A549 (cell line): ENCODE measurements at regions not wholly inside any gene's neighbourhood (a gene's known extent, or its start where the extent isn't known, plus 50 kb on each side); places are given as distances from the start of the nearest gene placed in this dataset.

ENCODE experiments used
- ATAC-seq, 2 experiments: fragments of 200-7000 bp in 1 of 2; fragments of >200 bp in 1 of 2; cut with Nextera tagmentation in 1 of 2; cut with Tn5 transposase in 1 of 2; 3 replicates each; pipeline versions ENCODE4 v1.8.0 to v1.9.1; 2018 to 2020; ENCODE audit warnings: mild to moderate bottlenecking in 1 of 2, moderate library complexity in 1 of 2
- CTCF ChIA-PET: fragments of 300-600 bp; sonication (Branson Sonifier 250); formaldehyde crosslinking; extraction: SDS; loops from one replicate; lab custom pipeline; 2021; ENCODE audit warnings: antibody characterized with exemption, inconsistent platforms; lab: Yijun Ruan, JAX
- POLR2A ChIA-PET: fragments of 350-600 bp; formaldehyde crosslinking; extraction: SDS; loops from one replicate; lab custom pipeline; 2021; ENCODE audit warnings: antibody characterized with exemption, inconsistent platforms; lab: Yijun Ruan, JAX
- DNase-seq, 2 experiments: peaks; one replicate each; pipeline versions ENCODE4 v3.0.0 to v3.0.0-alpha.2; 2011 to 2016; ENCODE audit warnings: low read depth in 1 of 2, low spot score in 1 of 2
- FAIRE-seq: peaks from 2 replicates; lab custom pipeline; 2011; peaks lifted over from hg19 to GRCh38; lab: Jason Lieb, UNC
- H3K27ac ChIP-seq, 2 experiments: fragments of >200 bp; sonication (Bioruptor Twin); formaldehyde crosslinking; 3 replicates each; pipeline ENCODE4 v1.5.1; 2016 to 2017
- H3K4me1 ChIP-seq: fragments of >200 bp; sonication (Bioruptor Twin); formaldehyde crosslinking; 3 replicates; pipeline ENCODE4 v1.6.1; 2016
- H3K4me2 ChIP-seq: fragments of >200 bp; sonication (Bioruptor Twin); formaldehyde crosslinking; 3 replicates; pipeline ENCODE4 v1.6.1; 2016
- H3K4me3 ChIP-seq: fragments of >200 bp; sonication (Bioruptor Twin); formaldehyde crosslinking; 3 replicates; pipeline ENCODE4 v1.5.1; 2016
- H3K9me3 ChIP-seq: fragments of >200 bp; sonication (Bioruptor Twin); formaldehyde crosslinking; 3 replicates; pipeline ENCODE4 v1.6.1; 2016
- CHD2 ChIP-seq: fragments of 150-350 bp; IDR thresholded peaks from 2 replicates; pipeline ENCODE4 v1.6.1; 2014; ENCODE audit warnings: low read length; ENCODE audit not compliant: partially characterized antibody
- E2F6 ChIP-seq: IDR thresholded peaks from 2 replicates; pipeline ENCODE4 v1.6.1; 2012; ENCODE audit warnings: low read depth, borderline replicate concordance
- FOSL2 ChIP-seq, 2 experiments: fragments of 450-650 bp in 1 of 2; fragments of >200 bp in 1 of 2; sonication (Bioruptor Twin) in 1 of 2; formaldehyde crosslinking; IDR thresholded peaks; 2 replicates each; pipeline versions ENCODE4 v1.5.0 to v1.6.1; 2016 to 2020; ENCODE audit warnings: mild to moderate bottlenecking in 1 of 2, moderate library complexity in 1 of 2
- HOXB13 ChIP-seq: fragments of 250-450 bp; sonication (Bioruptor Pico); IDR thresholded peaks from 2 replicates; pipeline ENCODE4 v1.5.0; 2020; ENCODE audit warnings: low read depth, mild to moderate bottlenecking, moderate library complexity
- JUNB ChIP-seq: fragments of >200 bp; sonication (Bioruptor Twin); formaldehyde crosslinking; IDR thresholded peaks from 2 replicates; pipeline ENCODE4 v1.6.1; 2016
- KDM1A ChIP-seq: fragments of 200-600 bp; sonication (generic); IDR thresholded peaks from 2 replicates; pipeline ENCODE4 v1.6.1; 2016; ENCODE audit warnings: low read depth, mild to moderate bottlenecking
- PBX3 ChIP-seq: IDR thresholded peaks from 2 replicates; pipeline ENCODE4 v1.6.1; 2012
- POLR2AphosphoS2 ChIP-seq: conservative IDR thresholded peaks from 2 replicates; pipeline ENCODE4 v1.6.1; 2012; ENCODE audit warnings: low read length, improper control_type of control experiment, inconsistent platforms
- RAD21 ChIP-seq, 2 experiments: fragments of >200 bp in 1 of 2; sonication (Bioruptor Twin) in 1 of 2; formaldehyde crosslinking in 1 of 2; IDR thresholded peaks in 1 of 2; conservative IDR thresholded peaks in 1 of 2; 2 replicates in 1 of 2; 3 replicates in 1 of 2; pipeline ENCODE4 v1.6.1; 2012 to 2018; ENCODE audit warnings: inconsistent platforms in 1 of 2
- RCOR1 ChIP-seq: fragments of 150-350 bp; IDR thresholded peaks from 2 replicates; pipeline ENCODE4 v1.6.1; 2014; ENCODE audit warnings: antibody characterized with exemption, low read length, low read depth
- RFX5 ChIP-seq: fragments of 450-650 bp; IDR thresholded peaks from 2 replicates; pipeline ENCODE4 v1.7.1; 2014; ENCODE audit warnings: antibody characterized with exemption, mild to moderate bottlenecking, moderate library complexity
- SMC3 ChIP-seq: fragments of >200 bp; sonication (Bioruptor Twin); formaldehyde crosslinking; IDR thresholded peaks from 3 replicates; pipeline ENCODE4 v1.6.1; 2018; ENCODE audit warnings: inconsistent platforms
- SREBF2 ChIP-seq: fragments of 450-650 bp; IDR thresholded peaks from 2 replicates; pipeline ENCODE4 v1.6.1; 2014; ENCODE audit warnings: mild to moderate bottlenecking, moderate library complexity
- USF2 ChIP-seq: fragments of 450-650 bp; IDR thresholded peaks from 2 replicates; pipeline ENCODE4 v1.6.1; 2014; ENCODE audit warnings: antibody characterized with exemption
- WGBS: methylation state at CpG from one replicate; pipeline ENCODE4 v1.1.6; 2017; ENCODE audit errors: missing lambda C conversion rate; 5-methylcytosine and 5-hydroxymethylcytosine counted together
- TF ChIP-seq, protein P1 (sequence below): fragments of >200 bp; sonication (Bioruptor Twin); formaldehyde crosslinking; IDR thresholded peaks from 3 replicates; pipeline ENCODE4 v1.5.1; 2016
- TF ChIP-seq, protein P2 (sequence below): fragments of 250-450 bp; sonication (Bioruptor Pico); IDR thresholded peaks from 2 replicates; pipeline ENCODE4 v1.5.0; 2021; ENCODE audit warnings: mild to moderate bottlenecking, moderate library complexity, borderline replicate concordance

DNA sequence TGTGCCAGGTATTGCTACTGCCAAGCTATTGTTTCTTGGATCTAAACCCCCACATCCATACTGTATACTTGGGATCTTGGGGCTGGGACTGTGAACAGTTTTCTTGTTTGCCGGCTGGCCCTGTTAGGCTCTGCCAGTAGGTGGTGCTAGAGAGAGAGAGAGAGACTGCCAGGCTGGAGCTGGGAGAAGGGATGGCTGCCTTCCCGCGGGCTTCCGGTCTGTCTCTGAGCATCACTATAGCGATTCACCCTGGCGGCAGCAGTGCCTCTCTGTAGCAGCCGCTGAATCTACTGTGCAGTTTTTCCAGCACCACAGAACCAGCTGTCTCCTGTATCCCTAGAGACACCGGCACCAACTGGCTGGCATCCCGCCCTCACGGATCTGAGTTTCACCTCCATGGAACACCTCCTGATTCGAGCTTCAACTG lies 201.2 kb downstream of the UTP18 start:
- 24% methylated on average over 11 of the region's 11 CpGs for WGBS
- Histone ChIP-seq H3K4me2 (peak overlapping the region; percentile 68), H3K4me3 (peak overlapping the region; percentile 24; the same call in 2 of the 3 replicates), H3K9me3 (peaks cover 4% of the 10 kb centered on the region; the same call in 2 of the 3 replicates), H3K27ac (peak overlapping the region in 1 of 2 experiments; percentile 26; a peak in 1 of 6 replicates), H3K4me1 (peaks cover 14% of the 10 kb centered on the region)
- peak; percentile 88 to 98 for ATAC-seq
- ChIA-PET POLR2A (no interaction called here), CTCF (interaction anchor here (0.5 to 4.9 kb wide), 56 partner anchors 8 to 972 kb away, joined by 3 to 61 read pairs (median 4); no protein-coding TSS in a partner anchor)
- DNase-seq = peak; percentile 81
- no peak for FAIRE-seq
- TF ChIP-seq JUNB (no peak), SREBF2 (no peak), RFX5 (peak; percentile 77; the same call in 1 of the 2 replicates), POLR2AphosphoS2 (no peak), SMC3 (peak; percentile 60), RAD21 (conservative IDR thresholded peaks at IDR 0.05 in 1 of 2, IDR thresholded peaks at IDR 0.05 in 1 of 2) (peak; percentile 62 to 73)
- TF ChIP-seq, protein P1, sequence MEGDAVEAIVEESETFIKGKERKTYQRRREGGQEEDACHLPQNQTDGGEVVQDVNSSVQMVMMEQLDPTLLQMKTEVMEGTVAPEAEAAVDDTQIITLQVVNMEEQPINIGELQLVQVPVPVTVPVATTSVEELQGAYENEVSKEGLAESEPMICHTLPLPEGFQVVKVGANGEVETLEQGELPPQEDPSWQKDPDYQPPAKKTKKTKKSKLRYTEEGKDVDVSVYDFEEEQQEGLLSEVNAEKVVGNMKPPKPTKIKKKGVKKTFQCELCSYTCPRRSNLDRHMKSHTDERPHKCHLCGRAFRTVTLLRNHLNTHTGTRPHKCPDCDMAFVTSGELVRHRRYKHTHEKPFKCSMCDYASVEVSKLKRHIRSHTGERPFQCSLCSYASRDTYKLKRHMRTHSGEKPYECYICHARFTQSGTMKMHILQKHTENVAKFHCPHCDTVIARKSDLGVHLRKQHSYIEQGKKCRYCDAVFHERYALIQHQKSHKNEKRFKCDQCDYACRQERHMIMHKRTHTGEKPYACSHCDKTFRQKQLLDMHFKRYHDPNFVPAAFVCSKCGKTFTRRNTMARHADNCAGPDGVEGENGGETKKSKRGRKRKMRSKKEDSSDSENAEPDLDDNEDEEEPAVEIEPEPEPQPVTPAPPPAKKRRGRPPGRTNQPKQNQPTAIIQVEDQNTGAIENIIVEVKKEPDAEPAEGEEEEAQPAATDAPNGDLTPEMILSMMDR = peak; percentile 85

- no peak overlapping the region for H3K27ac ChIP-seq
- no peak for FAIRE-seq
- H3K4me2 ChIP-seq = no peak overlapping the region
- ChIA-PET CTCF (interaction anchor here (1.3 to 4.9 kb wide), 8 partner anchors 7 to 92 kb away, joined by 3 to 61 read pairs (median 22); no protein-coding TSS in a partner anchor), POLR2A (no interaction called here)
- no peak for DNase-seq
- peaks cover 4% of the 10 kb centered on the region; the same call in 2 of the 3 replicates for H3K9me3 ChIP-seq
- ATAC-seq = no peak
- WGBS = 42% methylated on average over 8 of the region's 8 CpGs
- H3K4me1 ChIP-seq = no peaks in the 10 kb centered on the region
- no peak overlapping the region for H3K4me3 ChIP-seq
- TF ChIP-seq USF2 = no peak
- no peak for TF ChIP-seq RCOR1
- no peak for TF ChIP-seq KDM1A
- TF ChIP-seq CHD2 = no peak
- no peak for TF ChIP-seq E2F6
- TF ChIP-seq HOXB13 (CRISPR knock-in tag) = no peak
- TF ChIP-seq, protein P2, sequence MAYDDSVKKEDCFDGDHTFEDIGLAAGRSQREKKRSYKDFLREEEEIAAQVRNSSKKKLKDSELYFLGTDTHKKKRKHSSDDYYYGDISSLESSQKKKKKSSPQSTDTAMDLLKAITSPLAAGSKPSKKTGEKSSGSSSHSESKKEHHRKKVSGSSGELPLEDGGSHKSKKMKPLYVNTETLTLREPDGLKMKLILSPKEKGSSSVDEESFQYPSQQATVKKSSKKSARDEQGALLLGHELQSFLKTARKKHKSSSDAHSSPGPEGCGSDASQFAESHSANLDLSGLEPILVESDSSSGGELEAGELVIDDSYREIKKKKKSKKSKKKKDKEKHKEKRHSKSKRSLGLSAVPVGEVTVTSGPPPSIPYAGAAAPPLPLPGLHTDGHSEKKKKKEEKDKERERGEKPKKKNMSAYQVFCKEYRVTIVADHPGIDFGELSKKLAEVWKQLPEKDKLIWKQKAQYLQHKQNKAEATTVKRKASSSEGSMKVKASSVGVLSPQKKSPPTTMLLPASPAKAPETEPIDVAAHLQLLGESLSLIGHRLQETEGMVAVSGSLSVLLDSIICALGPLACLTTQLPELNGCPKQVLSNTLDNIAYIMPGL (CRISPR knock-in tag) = no peak
- TF ChIP-seq PBX3 = no peak
- TF ChIP-seq FOSL2 (IDR thresholded peaks at IDR 0.05) = no peak
- no peak for TF ChIP-seq FOSL2 (CRISPR knock-in tag; IDR thresholded peaks at IDR 0.05)
These were observed 203.0 kb downstream of the UTP18 start for GRCh38 chr17:51463353-51463752.
